Activated CD4-positive, alpha-beta memory T cell treated with anti-CD3 and anti-CD28 coated beads, Interleukin-2, amount 10 ng/mL, durations not matched to agents 7 days and 5 days (primary cell): ENCODE measurements at regions not wholly inside any gene's neighbourhood (a gene's known extent, or its start where the extent isn't known, plus 50 kb on each side); places are given as distances from the start of the nearest gene placed in this dataset.
A peak's percentile ranks its signal among the peaks of the same experiment; 100 is the strongest.

Experiments
- CTCF ChIA-PET: fragments of 350-600 bp; sonication (Branson Sonifier 250); formaldehyde crosslinking; loops from one replicate; lab custom pipeline; 2021; ENCODE audit warnings: antibody characterized with exemption, inconsistent platforms; lab: Charles Lee
- POLR2A ChIA-PET: fragments of 350-600 bp; sonication (Branson Sonifier 250); formaldehyde crosslinking; loops from one replicate; lab custom pipeline; 2021; ENCODE audit warnings: antibody characterized with exemption; lab: Charles Lee
- DNase-seq: peaks from one replicate; pipeline ENCODE4 v3.0.0-alpha.2; 2020
- H3K27ac Mint-ChIP-seq: one replicate; pipeline ENCODE4 v1.8.0; 2021; ENCODE audit warnings: mild to moderate bottlenecking, mixed read lengths
- H3K27me3 Mint-ChIP-seq: one replicate; pipeline ENCODE4 v1.8.0; 2021; ENCODE audit warnings: mixed read lengths
- H3K36me3 Mint-ChIP-seq: one replicate; pipeline ENCODE4 v1.8.0; 2021; ENCODE audit warnings: low read depth, mixed read lengths
- H3K4me1 Mint-ChIP-seq: one replicate; pipeline ENCODE4 v1.8.0; 2021; ENCODE audit warnings: mixed read lengths
- H3K4me3 Mint-ChIP-seq: one replicate; pipeline ENCODE4 v1.8.0; 2021; ENCODE audit warnings: mild to moderate bottlenecking, mixed read lengths
- H3K9me3 Mint-ChIP-seq: one replicate; pipeline ENCODE4 v1.8.0; 2021; ENCODE audit warnings: mixed read lengths

- Mint-ChIP-seq H3K4me3 (no peak overlapping the region), H3K27ac (no peak overlapping the region), H3K36me3 (no peaks in the 10 kb centered on the region), H3K4me1 (no peaks in the 10 kb centered on the region), H3K9me3 (no peaks in the 10 kb centered on the region), H3K27me3 (peaks cover 15% of the 10 kb centered on the region)
- DNase-seq = no peak
- CTCF ChIA-PET = interaction anchor here (1.1 to 1.4 kb wide), 2 partner anchors 9 kb away, joined by 4 to 5 read pairs; no protein-coding TSS in a partner anchor
- POLR2A ChIA-PET = no interaction called here
Observed at GRCh38 chr2:176544991-176545956, 276.0 kb downstream of the MTX2 start.

- no peak for DNase-seq
- H3K4me3 Mint-ChIP-seq = no peak overlapping the region
- ChIA-PET CTCF (interaction anchor here (1.4 kb wide), 1 partner anchor 8 kb away, joined by 5 read pairs; no protein-coding TSS in a partner anchor), POLR2A (no interaction called here)
- no peaks in the 10 kb centered on the region for H3K36me3 Mint-ChIP-seq
- peaks cover 16% of the 10 kb centered on the region for H3K27me3 Mint-ChIP-seq
- H3K9me3 Mint-ChIP-seq = no peaks in the 10 kb centered on the region
- H3K4me1 Mint-ChIP-seq = no peaks in the 10 kb centered on the region
- H3K27ac Mint-ChIP-seq = no peak overlapping the region
Observed at GRCh38 chr2:176546550-176546949, 277.3 kb downstream of the MTX2 start.

DNA sequence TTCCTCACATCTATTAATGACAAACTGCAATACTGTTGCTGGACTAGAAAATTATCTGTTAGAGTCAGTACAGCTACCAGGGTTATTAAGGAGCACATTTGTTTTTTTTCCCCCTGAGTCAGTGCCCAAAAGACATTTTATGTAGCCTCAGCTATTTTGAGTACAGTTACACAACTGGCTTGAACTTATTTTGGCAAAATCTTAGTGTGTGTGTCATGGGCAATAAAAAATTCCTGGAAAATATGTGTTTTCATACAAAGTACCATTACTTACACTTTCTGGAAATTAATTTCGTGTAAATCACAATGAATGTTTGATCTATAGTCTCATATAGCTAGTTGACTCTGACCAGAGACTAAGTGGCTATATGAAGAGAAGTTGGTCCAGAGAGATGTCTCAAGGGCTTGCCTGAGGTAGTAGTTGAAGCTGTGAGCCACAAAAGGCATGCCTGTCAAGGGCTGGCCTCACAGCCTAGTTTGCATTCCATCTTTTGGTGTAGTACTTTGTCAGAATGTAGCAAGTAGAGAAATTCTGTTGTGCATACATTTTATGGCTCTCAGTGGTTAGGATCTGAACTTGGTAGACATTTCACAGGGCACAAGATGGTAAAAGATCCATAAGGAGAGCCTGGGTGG is 283.4 kb downstream of the MTX2 start:
- H3K27me3 Mint-ChIP-seq = peaks cover 45% of the 10 kb centered on the region
- CTCF ChIA-PET = interaction anchor here (0.9 to 1.7 kb wide), 3 partner anchors 27 to 413 kb away, joined by 3 to 4 read pairs (median 3); no protein-coding TSS in a partner anchor
- H3K36me3 Mint-ChIP-seq = no peaks in the 10 kb centered on the region
- POLR2A ChIA-PET = no interaction called here
- no peak overlapping the region for H3K4me3 Mint-ChIP-seq
- H3K4me1 Mint-ChIP-seq = peaks cover 12% of the 10 kb centered on the region
- H3K27ac Mint-ChIP-seq = no peak overlapping the region
- no peak for DNase-seq
- H3K9me3 Mint-ChIP-seq = no peaks in the 10 kb centered on the region

- H3K36me3 Mint-ChIP-seq = no peaks in the 10 kb centered on the region
- ChIA-PET CTCF (interaction anchor here (0.7 to 2.0 kb wide), 28 partner anchors 7 to 427 kb away, joined by 3 to 18 read pairs (median 6); no protein-coding TSS in a partner anchor), POLR2A (interaction anchor here (1.1 kb wide), 1 partner anchor 9 kb away, joined by 3 read pairs; no protein-coding TSS in a partner anchor)
- H3K9me3 Mint-ChIP-seq = no peaks in the 10 kb centered on the region
- H3K4me3 Mint-ChIP-seq = peak overlapping the region; percentile 48
- H3K27ac Mint-ChIP-seq = no peak overlapping the region
- H3K4me1 Mint-ChIP-seq = peaks cover 12% of the 10 kb centered on the region
- DNase-seq = peak; percentile 19
- peaks cover 45% of the 10 kb centered on the region for H3K27me3 Mint-ChIP-seq
Observed at GRCh38 chr2:176553685-176554100, 284.5 kb downstream of the MTX2 start.

- no peaks in the 10 kb centered on the region for H3K36me3 Mint-ChIP-seq
- no peaks in the 10 kb centered on the region for H3K9me3 Mint-ChIP-seq
- CTCF ChIA-PET = interaction anchor here (0.5 to 2.0 kb wide), 47 partner anchors 8 to 427 kb away, joined by 3 to 18 read pairs (median 4); partner anchors contain the start of gene HOXD4
- H3K27me3 Mint-ChIP-seq = peaks cover 47% of the 10 kb centered on the region
- no peak overlapping the region for H3K27ac Mint-ChIP-seq
- peak; percentile 23 for DNase-seq
- POLR2A ChIA-PET = interaction anchor here (1.0 to 1.1 kb wide), 2 partner anchors 9 to 25 kb away, joined by 3 to 4 read pairs; no protein-coding TSS in a partner anchor
- H3K4me1 Mint-ChIP-seq = peaks cover 12% of the 10 kb centered on the region
- peak overlapping the region; percentile 48 for H3K4me3 Mint-ChIP-seq
Observed at GRCh38 chr2:176554101-176555048, 285.1 kb downstream of the MTX2 start.

GRCh38 chr2:176555112-176555511 is 285.9 kb downstream of the MTX2 start:
- Mint-ChIP-seq H3K36me3 (no peaks in the 10 kb centered on the region), H3K9me3 (no peaks in the 10 kb centered on the region), H3K4me1 (peaks cover 12% of the 10 kb centered on the region), H3K4me3 (no peak overlapping the region), H3K27ac (no peak overlapping the region), H3K27me3 (peaks cover 54% of the 10 kb centered on the region)
- POLR2A ChIA-PET = interaction anchor here (1.0 kb wide), 1 partner anchor 25 kb away, joined by 4 read pairs; no protein-coding TSS in a partner anchor
- CTCF ChIA-PET = interaction anchor here (0.6 to 2.0 kb wide), 40 partner anchors 9 to 428 kb away, joined by 3 to 18 read pairs (median 4); partner anchors contain the start of gene HOXD4
- no peak for DNase-seq

DNA sequence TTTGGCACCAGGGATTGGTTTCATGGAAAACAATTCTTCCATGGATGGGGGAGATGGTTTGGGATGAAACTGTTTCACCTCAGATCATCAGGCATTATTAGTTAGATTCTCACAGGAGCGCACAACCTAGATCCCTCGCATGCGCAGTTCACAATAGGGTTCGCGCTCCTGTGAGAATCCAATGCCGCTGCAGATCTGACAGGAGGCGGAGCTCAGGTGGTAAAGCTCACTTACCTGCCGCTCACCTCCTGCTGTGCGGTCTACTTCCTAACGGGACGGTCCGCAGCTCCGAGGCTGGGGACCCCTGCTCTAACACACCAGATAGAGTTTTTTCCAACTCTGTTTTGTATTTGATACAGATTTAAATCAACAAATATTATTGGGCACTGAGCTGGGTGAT is 286.5 kb downstream of the MTX2 start:
- DNase-seq = no peak
- POLR2A ChIA-PET = no interaction called here
- Mint-ChIP-seq H3K36me3 (no peaks in the 10 kb centered on the region), H3K27me3 (peaks cover 56% of the 10 kb centered on the region), H3K27ac (no peak overlapping the region), H3K4me1 (peaks cover 12% of the 10 kb centered on the region), H3K9me3 (no peaks in the 10 kb centered on the region), H3K4me3 (no peak overlapping the region)
- CTCF ChIA-PET = no interaction called here

GRCh38 chr2:176556373-176556772 is 287.1 kb downstream of the MTX2 start:
- Mint-ChIP-seq H3K9me3 (no peaks in the 10 kb centered on the region), H3K4me3 (no peak overlapping the region), H3K4me1 (peaks cover 12% of the 10 kb centered on the region), H3K36me3 (no peaks in the 10 kb centered on the region), H3K27me3 (peaks cover 59% of the 10 kb centered on the region), H3K27ac (no peak overlapping the region)
- no peak for DNase-seq
- ChIA-PET CTCF (no interaction called here), POLR2A (no interaction called here)

GRCh38 chr2:176557821-176558220 is 288.6 kb downstream of the MTX2 start:
- peaks cover 54% of the 10 kb centered on the region for H3K27me3 Mint-ChIP-seq
- H3K4me1 Mint-ChIP-seq = peaks cover 12% of the 10 kb centered on the region
- DNase-seq = no peak
- H3K9me3 Mint-ChIP-seq = no peaks in the 10 kb centered on the region
- ChIA-PET CTCF (interaction anchor here (0.7 kb wide), 1 partner anchor 417 kb away, joined by 3 read pairs; no protein-coding TSS in a partner anchor), POLR2A (no interaction called here)
- H3K4me3 Mint-ChIP-seq = no peak overlapping the region
- no peaks in the 10 kb centered on the region for H3K36me3 Mint-ChIP-seq
- H3K27ac Mint-ChIP-seq = no peak overlapping the region

DNA sequence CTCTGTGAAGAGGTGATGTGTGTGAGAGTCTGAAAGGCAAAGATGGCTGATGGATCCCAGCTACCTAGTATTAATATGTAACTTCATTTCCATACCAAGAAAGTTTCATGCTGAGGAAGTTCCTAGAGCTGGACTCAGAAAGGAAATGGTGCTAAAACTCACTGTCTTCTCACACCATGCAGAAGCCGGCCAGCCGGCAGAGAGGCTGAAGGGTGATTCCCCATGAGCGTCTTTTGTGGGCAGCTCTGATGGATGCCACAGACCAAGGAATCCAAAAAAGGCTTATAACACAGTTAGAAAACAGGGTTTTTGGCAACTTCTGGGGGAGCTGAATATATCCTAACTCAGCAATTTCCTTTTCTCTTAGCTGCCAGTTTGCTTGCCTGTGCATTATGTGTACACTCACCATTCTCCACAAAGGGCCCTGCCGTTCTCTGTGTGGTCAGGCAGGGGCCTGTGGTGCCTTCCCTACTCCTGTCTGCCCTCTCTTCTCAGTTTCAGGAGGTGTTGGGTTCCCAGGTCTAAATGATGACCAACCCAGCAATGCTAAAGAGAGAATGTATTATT is 289.4 kb downstream of the MTX2 start:
- DNase-seq = no peak
- Mint-ChIP-seq H3K36me3 (no peaks in the 10 kb centered on the region), H3K9me3 (no peaks in the 10 kb centered on the region), H3K27me3 (peaks cover 54% of the 10 kb centered on the region), H3K27ac (no peak overlapping the region), H3K4me1 (peaks cover 10% of the 10 kb centered on the region), H3K4me3 (no peak overlapping the region)
- CTCF ChIA-PET = interaction anchor here (0.7 kb wide), 1 partner anchor 418 kb away, joined by 3 read pairs; no protein-coding TSS in a partner anchor
- POLR2A ChIA-PET = no interaction called here

DNA sequence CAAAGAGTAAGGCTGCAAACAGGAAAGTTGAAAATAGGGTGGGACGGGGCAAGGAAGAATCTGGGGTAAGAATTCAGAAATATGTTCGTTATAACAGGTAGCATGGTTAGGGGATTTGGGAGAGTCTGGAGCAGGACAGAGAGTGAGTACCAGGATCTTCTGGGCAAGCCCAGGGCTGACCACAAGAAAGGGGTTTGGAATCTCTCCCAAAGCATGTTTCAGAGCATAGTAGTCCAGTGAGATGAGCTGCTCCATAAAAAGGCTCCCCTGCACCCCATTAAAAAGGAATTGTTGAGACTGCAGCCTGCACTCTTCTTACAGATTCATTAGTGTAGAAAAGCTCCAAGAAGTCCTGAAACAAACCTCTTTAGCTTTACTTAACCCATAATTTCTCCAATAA is 291.1 kb downstream of the MTX2 start:
- peaks cover 51% of the 10 kb centered on the region for H3K27me3 Mint-ChIP-seq

More for the DNA sequence above, 291.1 kb downstream of the MTX2 start:
- no peaks in the 10 kb centered on the region for H3K4me1 Mint-ChIP-seq
- CTCF ChIA-PET = interaction anchor here (1.5 kb wide), 1 partner anchor 433 kb away, joined by 4 read pairs; no protein-coding TSS in a partner anchor
- no peaks in the 10 kb centered on the region for H3K36me3 Mint-ChIP-seq
- DNase-seq = no peak
- no peak overlapping the region for H3K4me3 Mint-ChIP-seq
- H3K27ac Mint-ChIP-seq = no peak overlapping the region
- POLR2A ChIA-PET = no interaction called here
- no peaks in the 10 kb centered on the region for H3K9me3 Mint-ChIP-seq
